Suprapubic skin (tissue), 4 donors: ENCODE measurements at regions not wholly inside any gene's neighbourhood (a gene's known extent, or its start where the extent isn't known, plus 50 kb on each side); places are given as distances from the start of the nearest gene placed in this dataset.
"Not testable (repeated sequence)": the region's sequence is repeated elsewhere in the genome, so short reads cannot be mapped to it uniquely, and the experiment has no call there.

ENCODE experiments used
- DNase-seq, 2 donors: peaks; one replicate each; pipeline ENCODE4 v3.0.0-alpha.2; 2019; ENCODE audit warnings: low spot score in 2 of 2
- H3K27ac ChIP-seq: fragments of 200-600 bp; sonication (generic); one replicate; pipeline ENCODE4 v1.5.1; 2019
- H3K27me3 ChIP-seq: fragments of 200-600 bp; sonication (generic); one replicate; pipeline ENCODE4 v1.5.1; 2019
- H3K36me3 ChIP-seq: fragments of 200-600 bp; sonication (generic); one replicate; pipeline ENCODE4 v1.5.1; 2019
- H3K4me1 ChIP-seq: fragments of 200-600 bp; sonication (generic); one replicate; pipeline ENCODE4 v1.5.1; 2019
- H3K4me3 ChIP-seq: fragments of 200-600 bp; sonication (generic); one replicate; pipeline ENCODE4 v1.5.1; 2019; ENCODE audit warnings: mild to moderate bottlenecking
- H3K9me3 ChIP-seq: fragments of 200-600 bp; sonication (generic); one replicate; pipeline ENCODE4 v1.5.1; 2019
- CTCF ChIP-seq, 2 donors: fragments of 200-600 bp in 1 of 2; fragments of 450-650 bp in 1 of 2; sonication (generic) in 1 of 2; IDR thresholded peaks; one replicate each; pipeline ENCODE4 v1.5.1; 2016 to 2019; ENCODE audit warnings: antibody characterized with exemption in 2 of 2, mild to moderate bottlenecking in 1 of 2, moderate library complexity in 1 of 2
- EP300 ChIP-seq: sonication (generic); formaldehyde crosslinking; IDR thresholded peaks from one replicate; pipeline ENCODE4 v1.6.1; 2017; ENCODE audit warnings: antibody characterized with exemption
- POLR2A ChIP-seq, 2 donors: fragments of 450-650 bp; IDR thresholded peaks; one replicate each; pipeline ENCODE4 v1.6.1; 2017; ENCODE audit warnings: antibody characterized with exemption in 2 of 2, mild to moderate bottlenecking in 2 of 2, moderate library complexity in 2 of 2
- POLR2AphosphoS5 ChIP-seq, 3 donors: sonication (generic); formaldehyde crosslinking; IDR thresholded peaks; one replicate each; pipeline ENCODE4 v1.6.1; 2017; ENCODE audit warnings: antibody characterized with exemption in 3 of 3
- WGBS: methylation state at CpG from one replicate; pipeline ENCODE4 v1.1.5; 2018; 5-methylcytosine and 5-hydroxymethylcytosine counted together

GRCh38 chr2:199556527-199557285 lies 99.0 kb upstream of the SATB2 start:
- whole genome bisulfite sequencing: 63% methylated on average over 12 of the region's 12 CpGs
- Histone ChIP-seq H3K4me3 (no peak overlapping the region), H3K27me3 (no peaks in the 10 kb centered on the region), H3K9me3 (no peaks in the 10 kb centered on the region), H3K27ac (no peak overlapping the region), H3K36me3 (no peaks in the 10 kb centered on the region), H3K4me1 (no peaks in the 10 kb centered on the region)
- no peak for DNase-seq
- no peak for TF ChIP-seq EP300
- no peak for TF ChIP-seq POLR2A (IDR thresholded peaks at IDR 0.05)
- TF ChIP-seq CTCF (IDR thresholded peaks at IDR 0.05): no peak
- TF ChIP-seq POLR2AphosphoS5 (IDR thresholded peaks at IDR 0.05): no peak

- no peak overlapping the region for H3K27ac ChIP-seq
- no peak for DNase-seq
- H3K4me3 ChIP-seq: no peak overlapping the region
- no peak for TF ChIP-seq POLR2A (IDR thresholded peaks at IDR 0.05)
- TF ChIP-seq CTCF (IDR thresholded peaks at IDR 0.05): no peak
- TF ChIP-seq EP300: no peak
- TF ChIP-seq POLR2AphosphoS5 (IDR thresholded peaks at IDR 0.05): no peak
- no peaks in the 10 kb centered on the region for H3K36me3 ChIP-seq
- H3K9me3 ChIP-seq: no peaks in the 10 kb centered on the region
- 54% methylated on average over 2 of the region's 2 CpGs for WGBS
- H3K4me1 ChIP-seq: no peaks in the 10 kb centered on the region
- no peaks in the 10 kb centered on the region for H3K27me3 ChIP-seq
Measured at GRCh38 chr2:199554026-199554425, 96.3 kb upstream of the SATB2 start.

GRCh38 chr2:199552141-199552540 lies 94.4 kb upstream of the SATB2 start:
- DNase-seq: no peak
- H3K27ac ChIP-seq: no peak overlapping the region
- 79% methylated on average over 6 of the region's 6 CpGs for WGBS
- no peak overlapping the region for H3K4me3 ChIP-seq
- no peaks in the 10 kb centered on the region for H3K9me3 ChIP-seq
- TF ChIP-seq EP300 (no peak), POLR2AphosphoS5 (IDR thresholded peaks at IDR 0.05) (no peak), POLR2A (IDR thresholded peaks at IDR 0.05) (no peak), CTCF (IDR thresholded peaks at IDR 0.05) (no peak)
- H3K4me1 ChIP-seq: no peaks in the 10 kb centered on the region
- H3K36me3 ChIP-seq: no peaks in the 10 kb centered on the region
- H3K27me3 ChIP-seq: no peaks in the 10 kb centered on the region

GRCh38 chr2:199543606-199544172 lies 86.0 kb upstream of the SATB2 start:
- no peak overlapping the region for H3K27ac ChIP-seq
- H3K36me3 ChIP-seq: no peaks in the 10 kb centered on the region
- no peak overlapping the region for H3K4me3 ChIP-seq
- H3K9me3 ChIP-seq: no peaks in the 10 kb centered on the region
- no peak for TF ChIP-seq CTCF (IDR thresholded peaks at IDR 0.05)
- TF ChIP-seq EP300: no peak
- TF ChIP-seq POLR2A (IDR thresholded peaks at IDR 0.05): no peak
- TF ChIP-seq POLR2AphosphoS5 (IDR thresholded peaks at IDR 0.05): no peak
- no peaks in the 10 kb centered on the region for H3K27me3 ChIP-seq
- 81% methylated on average over 4 of the region's 4 CpGs for WGBS
- no peaks in the 10 kb centered on the region for H3K4me1 ChIP-seq
- no peak for DNase-seq

GRCh38 chr2:199535445-199536177 lies 77.9 kb upstream of the SATB2 start:
- H3K9me3 ChIP-seq: no peaks in the 10 kb centered on the region
- no peak overlapping the region for H3K27ac ChIP-seq
- DNase-seq: no peak
- H3K27me3 ChIP-seq: no peaks in the 10 kb centered on the region
- WGBS: 90% methylated on average over 7 of the region's 7 CpGs
- no peaks in the 10 kb centered on the region for H3K4me1 ChIP-seq
- no peaks in the 10 kb centered on the region for H3K36me3 ChIP-seq
- no peak for TF ChIP-seq POLR2A (IDR thresholded peaks at IDR 0.05)
- TF ChIP-seq CTCF (IDR thresholded peaks at IDR 0.05): no peak
- TF ChIP-seq POLR2AphosphoS5 (IDR thresholded peaks at IDR 0.05): no peak
- no peak for TF ChIP-seq EP300
- no peak overlapping the region for H3K4me3 ChIP-seq

GRCh38 chr2:199533873-199534272 lies 76.1 kb upstream of the SATB2 start:
- DNase-seq: not testable (repeated sequence)
- 92% methylated on average over 3 of the region's 3 CpGs for WGBS

More at GRCh38 chr2:199533873-199534272, 76.1 kb upstream of the SATB2 start:
- H3K27me3 ChIP-seq, H3K27ac ChIP-seq, H3K4me3 ChIP-seq, H3K36me3 ChIP-seq, H3K4me1 ChIP-seq, H3K9me3 ChIP-seq: not testable (repeated sequence)
